ENCODE measurements at regions not wholly inside any gene's neighbourhood (a gene's known extent, or its start where the extent isn't known, plus 50 kb on each side); places are given as distances from the start of the nearest gene placed in this dataset.

GRCh38 chr3:96106701-96107100 is 707.7 kb upstream of the EPHA6 start:
- no peak for FAIRE-seq
- ChIA-PET POLR2A (no interaction called here), CTCF (ENCODE audit: low intra/inter-chr PET ratio) (no interaction called here)
- 0% methylated on average over 2 of the region's 2 CpGs for WGBS (ENCODE audit: insufficient coverage, low coverage, missing lambda C conversion rate)
- H3K9me3 ChIP-seq (replicated peaks; ENCODE audit: control insufficient read depth, insufficient read depth, low read depth, low read length): no peaks in the 10 kb centered on the region
- H3K9ac ChIP-seq (ENCODE audit: insufficient read depth in 1 of 2, low read depth in 2 of 2, low read length in 2 of 2): no peak overlapping the region
- H3K27ac ChIP-seq (ENCODE audit: extremely low read depth, low read depth, low read length): no peak overlapping the region
- no peak overlapping the region for H3K4me3 ChIP-seq
- no peaks in the 10 kb centered on the region for H3K9me1 ChIP-seq (ENCODE audit: control insufficient read depth, insufficient read depth, low read length)
- no peak overlapping the region for H3K4me2 ChIP-seq (ENCODE audit: insufficient read depth, low read length)
- H3K4me1 ChIP-seq (replicated peaks in 1 of 2; ENCODE audit: control insufficient read depth in 2 of 2, insufficient read depth in 2 of 2, low read length in 2 of 2): no peaks in the 10 kb centered on the region
- no peak for ATAC-seq
- TF ChIP-seq CHD2 (IDR thresholded peaks at IDR 0.05; ENCODE audit: low read depth, low read length) (no peak), LCOR (CRISPR knock-in tag; IDR thresholded peaks at IDR 0.05) (no peak), SMARCB1 (IDR thresholded peaks at IDR 0.05; ENCODE audit: insufficient read length, low read depth) (no peak), ZSCAN32 (CRISPR knock-in tag; IDR thresholded peaks at IDR 0.05) (no peak)
- H3K36me3 ChIP-seq (ENCODE audit: control insufficient read depth, insufficient read depth, low read length): no peaks in the 10 kb centered on the region
- BruUV-seq (replicated peaks): no TSS peak
- intact Hi-C loops (cut with micrococcal nuclease) (no loop called here), in situ Hi-C loops (cut with MboI) (no loop called here)
- no peaks in the 10 kb centered on the region for H3K27me3 ChIP-seq (ENCODE audit: control insufficient read depth in 2 of 2, insufficient read depth in 2 of 2, low read length in 2 of 2)
- H4K20me1 ChIP-seq (replicated peaks; ENCODE audit: control insufficient read depth, insufficient read depth, low read length): no peaks in the 10 kb centered on the region
- H3K79me2 ChIP-seq (ENCODE audit: control insufficient read depth, insufficient read depth, low read length): no peaks in the 10 kb centered on the region
- no peak for DNase-seq (ENCODE audit: extremely low read depth in 1 of 4, low spot score in 3 of 4)
- no peak overlapping the region for H2AFZ ChIP-seq (ENCODE audit: low read depth, low read length)

Measured in K562 (cell line).